ENCODE measurements at regions not wholly inside any gene's neighbourhood (a gene's known extent, or its start where the extent isn't known, plus 50 kb on each side); places are given as distances from the start of the nearest gene placed in this dataset.
"Not testable (repeated sequence)": the region's sequence is repeated elsewhere in the genome, so short reads cannot be mapped to it uniquely, and the experiment has no call there.

DNA sequence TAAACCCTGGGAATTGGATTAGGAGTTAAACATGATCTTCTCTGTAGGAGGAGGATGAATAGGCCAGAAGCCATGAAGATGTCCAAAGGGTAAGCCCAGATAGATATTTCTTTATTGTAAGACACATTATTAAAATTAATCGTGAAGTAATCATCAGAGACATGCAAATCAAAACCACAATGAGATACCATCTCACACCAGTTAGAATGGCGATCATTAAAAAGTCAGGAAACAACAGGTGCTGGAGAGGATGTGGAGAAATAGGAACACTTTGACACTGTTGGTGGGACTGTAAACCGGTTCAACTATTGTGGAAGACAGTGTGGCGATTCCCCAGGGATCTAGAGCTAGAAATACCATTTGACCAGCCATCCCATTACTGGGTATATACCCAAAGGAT, 741.2 kb upstream of the ZNF608 start:
- not testable (repeated sequence) for DNase-seq

DNA sequence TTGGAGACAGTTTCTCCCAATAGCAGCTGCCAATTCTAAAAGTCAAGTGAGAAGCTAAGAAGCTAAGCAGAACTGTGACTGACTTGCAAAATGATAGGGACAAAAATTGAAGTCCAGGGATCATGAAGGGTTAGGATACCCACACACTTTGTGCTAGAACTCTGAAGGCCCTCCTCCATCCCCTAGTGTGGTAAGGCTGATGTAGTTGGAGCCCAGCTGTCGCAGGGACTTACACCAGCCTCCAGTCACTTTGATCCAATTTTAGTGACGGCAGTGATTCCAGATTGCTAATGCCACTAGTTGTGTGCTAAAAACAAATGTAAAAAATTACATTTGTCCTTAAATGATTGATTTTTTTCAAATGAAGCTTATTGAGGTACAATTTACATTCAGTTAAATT, 742.7 kb upstream of the ZNF608 start:
- no peak for DNase-seq

DNA sequence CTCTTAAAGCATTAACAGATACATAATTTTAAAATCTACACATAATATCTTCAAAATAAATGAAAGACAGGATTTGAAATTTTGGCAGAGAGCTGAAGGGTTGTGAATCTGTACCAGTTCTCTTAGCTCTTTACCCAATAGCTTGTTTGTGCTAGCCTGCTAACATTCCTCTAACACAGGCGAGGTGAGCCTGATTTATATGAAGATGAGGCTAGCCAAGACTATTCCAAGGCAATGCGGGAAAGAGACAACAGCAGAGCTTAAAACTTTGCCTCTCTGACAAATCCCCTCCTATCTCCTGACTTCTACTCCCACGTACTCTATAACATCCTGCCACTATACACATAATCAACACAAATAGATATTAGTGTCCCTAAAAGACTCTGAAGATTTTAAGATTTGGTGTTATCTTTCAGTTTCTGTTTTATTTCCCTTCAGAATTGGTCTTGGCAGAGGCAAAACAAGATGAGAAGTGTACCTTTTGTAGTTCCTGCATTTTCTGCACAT, 745.6 kb upstream of the ZNF608 start:
- DNase-seq = no peak

DNA sequence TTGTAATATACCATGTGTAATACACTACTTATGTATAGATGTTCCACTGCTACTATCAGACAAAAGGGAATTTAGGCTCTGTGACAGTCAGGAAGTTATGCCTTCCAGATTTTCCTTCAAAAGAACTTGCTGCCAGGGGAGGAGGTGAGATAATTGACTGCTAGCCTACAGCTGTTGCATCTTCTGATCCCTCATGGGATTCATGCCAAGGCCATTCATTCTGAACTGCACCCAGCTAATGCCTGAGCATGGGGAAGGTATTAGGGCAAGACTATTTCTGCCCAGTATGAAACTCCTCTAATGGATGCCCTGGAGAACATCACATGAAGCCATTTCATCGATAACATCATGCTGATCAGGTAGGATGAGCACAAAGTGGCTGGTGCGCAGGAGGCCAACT, 746.5 kb upstream of the ZNF608 start:
- peak; percentile 2 for DNase-seq

DNA sequence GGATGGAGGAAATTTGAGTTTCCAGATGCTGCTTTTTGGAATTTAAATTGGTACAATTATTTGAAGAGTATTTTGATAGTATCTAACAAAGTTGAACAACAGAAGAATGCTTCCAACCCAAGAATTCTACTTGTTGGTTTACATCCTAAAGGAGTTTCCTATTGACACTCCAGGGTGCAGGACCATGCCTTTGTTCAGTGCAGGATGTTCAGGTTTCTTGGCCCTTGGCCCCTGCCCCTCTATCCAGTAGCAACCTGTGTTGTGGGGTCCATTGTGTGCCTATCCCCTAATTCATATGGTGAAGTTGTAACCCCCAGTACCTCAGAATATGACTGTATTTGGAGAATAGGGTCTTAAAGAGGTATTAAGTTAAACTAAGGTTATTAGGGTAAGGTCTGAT, 750.0 kb upstream of the ZNF608 start:
- no peak for DNase-seq

DNA sequence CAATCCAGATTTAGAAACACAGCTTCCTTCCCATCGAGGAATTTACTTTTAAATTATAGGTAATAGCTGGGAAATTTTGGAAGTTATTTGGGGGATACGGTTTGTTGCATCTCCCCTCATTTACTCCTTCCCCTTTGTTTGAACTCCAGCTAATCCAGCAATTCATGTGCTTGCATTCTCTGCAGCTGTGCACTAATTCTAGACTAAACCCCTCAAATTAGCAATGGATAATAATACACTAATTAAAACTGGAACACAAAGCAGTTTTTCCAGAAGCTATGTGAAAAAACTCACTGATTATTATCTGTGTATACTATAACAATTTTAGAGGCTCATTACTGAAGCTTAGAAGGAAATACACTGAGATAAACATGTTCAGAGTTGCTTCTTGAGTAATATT, 751.2 kb upstream of the ZNF608 start:
- DNase-seq = no peak

DNA sequence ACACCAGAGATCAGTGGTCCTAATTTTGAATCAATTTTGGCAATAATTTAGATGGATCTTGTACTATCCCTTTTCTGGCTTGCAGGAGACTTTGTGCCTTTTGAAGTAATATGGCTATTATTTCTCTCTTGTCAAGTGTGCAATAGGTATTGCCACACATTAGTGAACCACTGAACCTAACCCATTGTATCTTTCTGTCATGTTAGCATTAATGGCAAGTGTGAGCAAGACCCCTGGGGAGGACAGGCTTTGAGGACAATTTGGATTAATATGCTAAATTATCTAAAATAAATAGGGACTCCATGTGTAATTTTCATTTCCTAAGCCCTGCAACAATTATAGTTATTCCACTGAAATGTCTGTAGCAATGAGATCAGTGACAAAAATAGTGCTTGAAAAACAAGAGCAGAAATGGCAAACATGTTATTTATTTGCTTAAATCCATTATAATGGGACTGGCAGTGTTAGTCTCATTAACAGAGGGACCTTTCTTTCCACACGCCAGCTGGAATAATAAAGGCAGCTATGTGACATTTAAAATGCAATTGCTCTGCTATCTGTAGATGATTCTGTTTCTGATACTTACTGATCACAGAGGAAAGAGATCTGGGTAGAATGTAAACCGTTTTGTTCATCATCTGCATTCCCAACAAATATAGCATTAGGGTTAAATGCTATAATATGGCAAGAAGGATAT, 753.3 kb upstream of the ZNF608 start:
- no peak for DNase-seq

DNA sequence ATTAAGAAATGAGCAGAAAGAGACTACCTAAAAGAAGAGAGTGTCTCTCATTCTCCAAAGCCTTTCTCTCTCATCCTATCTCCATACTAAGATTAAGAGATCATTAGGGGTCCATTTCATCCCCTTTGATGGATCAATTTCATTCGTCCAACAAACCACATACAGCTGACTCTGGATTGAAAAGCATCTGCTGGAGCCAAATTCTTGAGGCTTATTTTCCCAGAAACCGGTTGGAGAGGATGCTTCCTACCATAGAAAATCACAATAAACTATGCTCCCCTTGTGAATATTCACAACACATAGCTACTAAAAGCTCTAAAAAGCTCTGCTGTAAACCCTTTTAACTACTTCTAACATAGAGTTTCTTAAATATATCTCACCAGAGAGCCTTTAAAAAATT, 755.0 kb upstream of the ZNF608 start:
- DNase-seq = no peak

DNA sequence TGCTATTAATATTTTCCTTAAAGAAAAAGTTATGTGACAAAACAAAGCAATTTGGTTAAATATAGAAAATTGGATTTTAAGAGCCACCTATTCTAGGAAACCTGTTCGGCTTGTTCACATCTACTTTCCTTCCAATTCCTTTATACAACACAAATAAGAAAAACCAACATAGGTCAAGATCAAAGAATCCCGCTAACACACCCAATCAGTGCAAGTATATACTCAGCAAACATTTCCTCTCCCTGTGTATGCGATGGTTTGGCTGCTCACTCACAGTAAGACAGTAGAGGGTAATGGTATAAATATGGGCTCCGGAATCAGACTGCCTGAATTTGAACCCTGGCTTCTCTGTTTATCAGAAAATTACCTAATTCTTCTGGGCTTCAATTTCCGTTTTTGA, 757.5 kb upstream of the ZNF608 start:
- no peak for DNase-seq

DNA sequence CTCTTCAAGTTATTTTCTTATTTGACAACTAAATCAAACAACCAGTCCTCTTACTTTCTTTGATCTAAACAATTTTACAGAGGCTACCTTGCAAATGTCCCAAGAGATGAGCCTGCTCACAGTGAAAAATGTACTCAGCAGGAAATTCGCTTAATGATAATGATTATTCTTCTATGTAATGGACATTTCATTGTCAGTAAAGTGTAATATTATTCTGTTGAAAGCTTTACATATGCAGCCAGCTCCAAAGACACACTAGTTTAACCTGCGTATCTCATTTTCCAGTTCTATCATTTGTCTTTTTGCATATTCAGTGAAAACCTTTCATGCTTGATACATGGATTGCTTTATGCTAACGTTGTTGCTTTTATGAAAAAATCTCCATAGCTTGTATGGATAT, 758.7 kb upstream of the ZNF608 start:
- no peak for DNase-seq

DNA sequence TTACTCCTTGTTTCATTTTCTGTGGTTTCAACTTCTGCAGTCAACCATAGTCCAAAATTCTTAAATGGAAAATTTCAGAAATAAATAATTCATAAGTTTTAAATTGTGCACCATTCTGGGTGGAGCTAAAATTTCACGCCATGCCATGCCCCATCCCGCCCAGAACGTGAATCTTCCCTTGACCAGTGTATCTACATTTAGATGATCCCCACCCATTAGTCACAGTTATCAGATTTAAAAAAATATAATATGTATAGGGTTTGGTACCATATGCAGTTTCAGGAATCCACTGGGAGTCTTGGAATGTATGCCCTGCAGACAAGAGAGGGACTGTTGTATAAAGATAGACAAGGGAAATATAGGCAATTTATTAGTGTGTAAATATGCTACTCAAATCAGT, 759.7 kb upstream of the ZNF608 start:
- no peak for DNase-seq

DNA sequence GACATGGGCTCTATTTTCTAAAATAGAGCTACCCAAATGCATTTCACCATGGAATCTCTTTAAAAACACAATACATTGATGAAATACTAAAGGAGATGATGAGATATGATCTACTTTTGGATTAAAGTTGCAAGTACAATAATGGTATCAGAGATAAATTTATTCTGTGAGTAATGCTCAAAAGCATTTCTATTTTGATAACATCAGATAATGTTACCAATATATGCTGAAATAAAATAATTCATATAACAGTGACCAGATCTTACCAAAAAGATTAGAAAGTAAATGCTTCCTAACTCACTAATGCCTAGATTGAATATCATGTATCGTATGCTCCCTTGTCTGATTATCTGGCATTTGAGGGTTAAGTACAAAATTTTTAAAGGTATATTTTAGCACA, 761.8 kb upstream of the ZNF608 start:
- no peak for DNase-seq

DNA sequence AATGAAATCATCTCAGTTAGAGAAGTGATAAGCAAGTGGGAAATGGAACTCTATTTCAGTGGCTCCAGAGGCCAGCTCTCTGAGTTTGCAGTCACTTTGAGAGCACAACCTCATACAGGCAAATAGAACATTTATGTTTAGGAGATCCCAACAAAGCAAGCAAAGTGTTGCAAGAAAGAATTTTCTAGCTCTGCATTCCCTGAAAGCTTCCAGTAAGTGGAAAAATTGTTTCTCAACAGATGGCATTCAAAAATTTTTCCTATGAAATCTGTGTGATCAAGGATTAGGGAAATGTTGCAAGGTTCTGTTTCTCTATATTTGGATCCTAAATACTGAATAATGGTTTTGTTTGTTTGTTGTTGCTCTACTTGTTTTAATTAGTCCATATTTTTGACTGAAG, 764.2 kb upstream of the ZNF608 start:
- no peak for DNase-seq

DNA sequence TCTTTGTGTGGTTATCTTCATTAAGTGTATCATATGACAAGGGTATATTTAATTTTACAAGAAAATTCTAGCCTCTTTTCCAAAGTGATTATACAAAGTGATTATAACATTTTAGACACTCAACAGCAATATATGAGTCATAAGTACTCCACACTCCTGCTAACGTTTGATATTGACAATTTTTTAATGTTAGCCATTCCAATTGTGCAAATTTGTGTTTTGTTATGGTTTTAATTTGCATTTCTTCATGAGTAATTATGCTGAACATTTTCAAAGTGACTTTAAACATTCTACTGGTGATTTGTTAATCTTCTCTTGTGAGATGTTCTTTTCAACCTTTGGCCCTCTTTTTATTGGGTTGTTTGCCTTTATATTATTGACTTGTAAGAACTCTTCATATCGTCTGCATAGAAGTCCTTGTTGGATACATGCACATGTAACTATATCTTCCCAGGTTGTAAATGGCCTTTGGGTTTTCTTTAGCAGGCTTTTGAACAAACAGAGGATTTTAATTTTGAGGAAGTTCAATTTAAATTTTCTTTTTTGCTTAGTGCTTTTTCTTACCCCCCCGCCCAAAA, 771.6 kb upstream of the ZNF608 start:
- DNase-seq = no peak

DNA sequence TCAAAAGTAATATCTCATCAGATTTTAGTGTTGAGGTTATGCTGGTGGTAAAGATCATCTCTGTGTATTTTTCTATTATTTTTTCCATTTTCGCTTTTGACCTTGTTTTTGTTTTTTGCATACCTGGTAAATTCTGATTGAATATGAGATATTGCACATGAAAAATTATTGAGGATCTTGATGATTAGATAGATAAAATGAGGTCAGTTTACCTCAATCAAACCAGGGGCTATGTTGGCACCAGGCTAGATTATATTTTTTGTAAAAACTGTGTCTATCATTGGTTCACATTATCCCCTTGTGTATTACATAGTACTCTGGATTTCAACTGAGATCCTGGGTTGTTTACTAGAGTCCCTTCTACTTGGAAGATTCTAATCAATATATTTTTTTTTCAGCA, 774.9 kb upstream of the ZNF608 start:
- DNase-seq = no peak

DNA sequence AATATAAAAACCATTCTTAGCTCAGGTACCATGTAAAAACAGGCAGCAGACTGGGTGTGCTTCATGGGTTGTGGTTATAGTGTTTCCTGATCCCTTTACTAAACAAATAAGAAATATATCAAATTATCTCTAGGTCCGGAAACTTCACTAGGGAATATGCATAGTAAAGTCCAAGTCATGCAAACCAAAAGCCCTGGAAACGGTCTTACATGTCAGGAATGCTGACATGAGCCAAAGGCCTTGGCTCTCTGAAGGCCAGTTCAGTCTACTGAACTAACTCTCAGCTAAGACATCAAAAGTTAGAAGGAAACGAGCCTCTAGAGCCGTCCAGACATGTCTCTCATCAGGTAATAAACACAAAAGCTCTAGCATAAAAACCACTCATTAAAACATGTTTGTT, 778.9 kb upstream of the ZNF608 start:
- DNase-seq = no peak

DNA sequence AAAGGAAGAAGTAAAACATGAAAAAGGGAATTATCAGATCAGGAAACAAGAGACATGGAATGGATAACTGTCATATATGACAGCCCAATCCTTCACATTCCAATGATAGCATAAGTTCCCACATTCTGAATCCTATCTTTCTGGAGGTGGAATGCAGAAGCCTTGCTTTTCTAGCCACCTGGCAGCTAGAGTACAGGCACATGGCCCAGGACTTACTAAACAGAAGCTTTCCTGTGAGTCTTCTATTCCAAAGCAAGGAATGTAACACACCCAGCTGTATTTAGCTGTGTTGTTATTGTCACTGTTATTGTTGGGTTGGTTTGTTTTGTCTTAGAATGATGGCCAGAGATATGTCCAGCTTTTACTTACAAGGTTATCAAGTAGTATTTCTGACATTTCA, 780.5 kb upstream of the ZNF608 start:
- no peak for DNase-seq

DNA sequence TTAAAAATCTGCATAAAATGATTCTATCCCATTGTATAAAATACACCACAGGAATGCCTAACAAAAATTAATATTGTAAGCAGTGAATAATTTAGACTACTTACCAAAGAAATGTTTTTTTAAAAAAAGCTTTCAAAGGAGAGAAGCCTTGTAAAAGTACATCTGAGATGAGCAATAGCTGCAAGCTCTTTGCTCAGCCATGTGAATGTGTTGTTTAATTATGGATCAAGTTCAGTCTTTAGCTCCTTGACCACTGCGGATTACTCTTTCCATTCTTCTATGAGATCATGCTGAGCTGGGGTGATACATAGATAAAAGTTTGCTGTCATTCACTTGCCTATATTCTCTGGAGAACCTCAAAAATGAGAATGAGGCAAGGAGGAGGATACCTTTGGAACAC, 782.4 kb upstream of the ZNF608 start:
- DNase-seq = no peak

DNA sequence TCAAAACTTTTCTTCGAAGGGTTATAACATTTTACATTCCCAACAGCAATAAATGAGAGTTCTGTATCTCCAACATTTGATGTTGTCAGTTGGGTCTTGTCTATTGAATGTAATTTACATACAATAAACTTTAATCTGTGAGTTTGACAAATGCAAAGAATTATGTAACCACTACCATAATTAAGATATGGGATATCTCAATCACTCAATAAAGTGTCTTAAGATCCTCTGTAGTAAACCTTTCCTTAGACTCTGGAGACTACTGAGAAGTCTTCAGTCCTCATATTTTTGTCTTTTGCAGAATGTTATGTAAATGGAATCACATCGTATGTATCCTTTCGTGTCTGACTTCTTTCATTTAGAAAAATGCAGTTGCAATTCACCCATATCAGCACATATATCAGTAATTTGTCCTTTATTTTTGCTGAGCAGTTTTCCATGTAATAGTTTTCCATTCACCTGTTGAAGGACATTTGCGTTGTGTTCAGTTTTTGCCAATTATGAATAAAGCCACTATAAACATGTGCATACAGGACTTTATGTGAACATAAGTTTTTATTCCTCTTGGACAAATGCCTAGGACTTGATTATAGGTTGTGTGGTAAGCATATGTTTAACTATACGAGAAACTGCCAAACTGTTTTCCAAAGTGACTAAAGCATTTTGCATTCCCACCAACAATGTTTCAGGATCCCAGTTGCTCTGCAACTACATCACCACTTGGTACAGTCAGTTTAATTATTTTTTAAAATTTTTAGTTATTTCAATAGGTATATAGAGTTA, 784.6 kb upstream of the ZNF608 start:
- DNase-seq = no peak

DNA sequence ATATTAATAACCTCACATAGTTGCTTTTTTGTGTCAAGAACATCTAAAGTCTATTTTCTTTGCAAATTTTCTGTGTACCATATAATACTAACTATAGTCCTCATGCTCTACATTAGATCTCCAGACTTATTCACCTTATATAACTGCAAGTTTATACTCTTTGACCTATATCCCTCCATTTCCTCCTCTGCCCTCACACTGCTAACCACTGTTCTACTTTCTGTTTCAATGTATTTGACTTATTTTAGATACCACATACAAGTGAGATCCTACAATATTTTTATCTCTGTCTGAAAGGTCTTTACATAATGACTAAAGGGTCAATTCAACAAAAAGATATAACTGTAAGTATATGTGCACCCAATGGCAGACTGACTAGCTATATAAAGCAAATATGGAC, 789.7 kb upstream of the ZNF608 start:
- no peak for DNase-seq

DNA sequence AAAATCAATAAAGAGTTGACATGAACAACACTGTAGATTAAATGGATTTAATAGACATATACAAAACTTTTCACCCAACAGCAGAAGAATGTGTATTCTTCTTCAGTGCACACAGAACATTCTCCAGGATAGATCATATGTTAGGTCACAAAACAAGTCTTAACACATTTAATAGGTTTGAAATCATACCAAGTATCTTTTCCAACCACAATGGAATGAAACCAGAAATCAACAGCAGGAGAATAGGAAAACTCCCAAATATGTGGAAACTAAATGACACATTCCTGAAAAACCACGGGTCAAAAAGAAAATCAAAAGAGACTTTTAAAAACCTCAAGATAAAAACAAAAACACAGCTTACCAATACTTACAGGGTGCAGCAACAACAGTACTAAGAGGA, 790.1 kb upstream of the ZNF608 start:
- no peak for DNase-seq

DNA sequence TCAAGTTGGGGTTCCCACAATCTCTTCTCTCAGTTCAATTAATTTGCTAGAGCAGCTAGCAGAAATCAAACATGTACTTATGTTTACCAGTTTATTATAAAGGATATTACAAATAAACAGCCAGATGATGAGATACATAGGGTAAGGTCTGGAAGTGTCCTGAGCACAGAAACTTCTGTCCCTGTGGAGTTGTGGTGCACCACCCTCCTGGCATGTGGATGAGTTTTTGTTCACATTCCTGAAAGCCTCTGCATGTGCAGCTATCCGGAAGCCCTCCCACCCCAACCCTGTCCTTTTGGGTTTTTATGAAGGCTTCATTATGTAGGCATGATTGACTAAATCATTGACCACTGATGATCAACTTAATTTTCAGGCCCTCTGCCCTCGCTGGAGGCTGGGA, 791.2 kb upstream of the ZNF608 start:
- DNase-seq = no peak

DNA sequence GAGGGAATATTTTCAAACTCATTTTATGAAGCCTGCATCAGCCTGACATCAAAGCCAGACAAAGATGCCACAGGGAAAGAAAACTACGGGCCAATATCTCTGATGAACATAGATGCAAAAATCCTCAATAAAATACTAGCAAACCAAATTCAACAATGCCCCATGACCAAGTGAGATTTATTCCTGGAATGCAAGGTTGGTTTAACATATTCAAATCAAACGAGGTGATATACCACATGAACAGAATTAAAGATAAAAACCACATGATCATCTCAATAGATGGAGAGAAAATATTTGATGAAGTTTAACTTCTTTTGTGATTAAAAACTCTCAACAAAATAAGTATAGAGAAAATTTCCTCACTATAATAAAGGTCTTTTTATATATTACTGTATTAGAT, 792.0 kb upstream of the ZNF608 start:
- DNase-seq = no peak

DNA sequence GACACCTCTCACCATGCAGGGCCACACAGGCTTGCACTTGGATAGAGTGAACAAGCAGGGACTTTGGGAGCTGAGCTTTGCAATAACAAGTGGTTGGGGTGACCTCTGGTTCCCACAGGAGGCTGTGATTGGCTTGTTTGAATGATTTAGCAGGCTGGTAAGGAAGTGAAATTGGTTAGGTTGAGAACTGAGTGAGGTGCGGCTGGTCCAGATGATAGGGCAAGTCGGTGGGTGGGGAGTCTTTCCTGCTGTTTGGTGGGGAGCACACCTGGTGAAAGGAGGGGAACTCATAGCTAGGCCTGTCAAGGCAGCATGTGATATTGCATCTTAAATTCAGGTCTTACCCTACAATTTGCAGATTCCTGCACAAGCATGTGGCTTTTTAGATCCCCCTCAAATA, 794.6 kb upstream of the ZNF608 start:
- no peak for DNase-seq

Data from NCI-H2171 treated with DMSO at 0.1 percent for 48 hours (cell line).